A549 (cell line): ENCODE measurements at regions not wholly inside any gene's neighbourhood (a gene's known extent, or its start where the extent isn't known, plus 50 kb on each side); places are given as distances from the start of the nearest gene placed in this dataset.

Experiments
- CHD2 ChIP-seq: fragments of 150-350 bp; IDR thresholded peaks from 2 replicates; pipeline ENCODE4 v1.6.1; 2014; ENCODE audit warnings: low read length; ENCODE audit not compliant: partially characterized antibody
- CTCF ChIP-seq: fragments of >200 bp; sonication (Bioruptor Twin); formaldehyde crosslinking; IDR thresholded peaks from 3 replicates; pipeline ENCODE4 v1.5.1; 2016
- EHMT2 ChIP-seq: fragments of 200-600 bp; sonication (generic); IDR thresholded peaks from 2 replicates; pipeline ENCODE4 v1.6.1; 2016; ENCODE audit warnings: antibody characterized with exemption, low read depth, mild to moderate bottlenecking, moderate library complexity
- EP300 ChIP-seq, 2 experiments: fragments of >200 bp; sonication (Bioruptor Twin); formaldehyde crosslinking; IDR thresholded peaks; 2 replicates in 1 of 2; 3 replicates in 1 of 2; pipeline ENCODE4 v1.6.1; 2016 to 2017
- ESRRA ChIP-seq: fragments of 150-350 bp; IDR thresholded peaks from 2 replicates; pipeline ENCODE4 v1.6.1; 2014; ENCODE audit warnings: mild to moderate bottlenecking, low read length, borderline replicate concordance
- HOXA7 ChIP-seq: fragments of 250-450 bp; sonication (Bioruptor Pico); IDR thresholded peaks from 2 replicates; pipeline ENCODE4 v1.5.0; 2020; ENCODE audit warnings: mild to moderate bottlenecking, moderate library complexity
- KDM5A ChIP-seq: fragments of 200-600 bp; sonication (generic); IDR thresholded peaks from 2 replicates; pipeline ENCODE4 v1.6.1; 2016; ENCODE audit warnings: antibody characterized with exemption, mild to moderate bottlenecking
- MAX ChIP-seq: IDR thresholded peaks from 2 replicates; pipeline ENCODE4 v1.6.1; 2012
- POLR2A ChIP-seq: IDR thresholded peaks from 2 replicates; pipeline ENCODE4 v1.6.1; 2012; ENCODE audit warnings: mild to moderate bottlenecking, low read length
- POLR2AphosphoS2 ChIP-seq: conservative IDR thresholded peaks from 2 replicates; pipeline ENCODE4 v1.6.1; 2012; ENCODE audit warnings: low read length, improper control_type of control experiment, inconsistent platforms
- RAD21 ChIP-seq, 2 experiments: fragments of >200 bp in 1 of 2; sonication (Bioruptor Twin) in 1 of 2; formaldehyde crosslinking in 1 of 2; IDR thresholded peaks in 1 of 2; conservative IDR thresholded peaks in 1 of 2; 2 replicates in 1 of 2; 3 replicates in 1 of 2; pipeline ENCODE4 v1.6.1; 2012 to 2018; ENCODE audit warnings: inconsistent platforms in 1 of 2
- RFX5 ChIP-seq: fragments of 450-650 bp; IDR thresholded peaks from 2 replicates; pipeline ENCODE4 v1.7.1; 2014; ENCODE audit warnings: antibody characterized with exemption, mild to moderate bottlenecking, moderate library complexity

DNA sequence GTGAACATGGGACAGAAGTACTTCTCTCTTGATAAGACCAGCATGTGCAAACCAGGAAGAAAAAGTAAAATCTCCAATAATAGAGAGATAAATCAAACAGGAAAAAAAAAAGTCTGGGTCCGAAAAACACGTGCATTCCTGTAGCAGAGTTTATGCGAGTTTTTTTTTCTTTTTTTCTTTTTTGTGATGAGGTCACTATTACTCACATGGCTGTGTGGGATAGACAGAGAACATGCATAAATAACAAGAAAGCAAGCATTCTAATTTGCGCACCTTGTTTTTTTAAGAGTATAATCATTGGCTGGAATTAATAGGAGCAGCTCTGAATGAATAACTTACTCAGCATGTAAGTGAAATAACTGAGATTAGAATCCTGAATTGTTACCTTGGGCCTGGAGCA is 91.9 kb upstream of the CPM start:
- TF ChIP-seq ESRRA = no peak
- no peak for TF ChIP-seq CTCF
- no peak for TF ChIP-seq EP300 (IDR thresholded peaks at IDR 0.05)
- TF ChIP-seq CHD2 = no peak
- no peak for TF ChIP-seq HOXA7 (CRISPR knock-in tag)
- no peak for TF ChIP-seq RAD21 (conservative IDR thresholded peaks at IDR 0.05 in 1 of 2, IDR thresholded peaks at IDR 0.05 in 1 of 2)
- TF ChIP-seq POLR2A = no peak
- no peak for TF ChIP-seq POLR2AphosphoS2
- no peak for TF ChIP-seq RFX5
- TF ChIP-seq KDM5A = no peak
- TF ChIP-seq EHMT2 = no peak
- no peak for TF ChIP-seq MAX
